ENCODE measurements at regions not wholly inside any gene's neighbourhood (a gene's known extent, or its start where the extent isn't known, plus 50 kb on each side); places are given as distances from the start of the nearest gene placed in this dataset.

DNA sequence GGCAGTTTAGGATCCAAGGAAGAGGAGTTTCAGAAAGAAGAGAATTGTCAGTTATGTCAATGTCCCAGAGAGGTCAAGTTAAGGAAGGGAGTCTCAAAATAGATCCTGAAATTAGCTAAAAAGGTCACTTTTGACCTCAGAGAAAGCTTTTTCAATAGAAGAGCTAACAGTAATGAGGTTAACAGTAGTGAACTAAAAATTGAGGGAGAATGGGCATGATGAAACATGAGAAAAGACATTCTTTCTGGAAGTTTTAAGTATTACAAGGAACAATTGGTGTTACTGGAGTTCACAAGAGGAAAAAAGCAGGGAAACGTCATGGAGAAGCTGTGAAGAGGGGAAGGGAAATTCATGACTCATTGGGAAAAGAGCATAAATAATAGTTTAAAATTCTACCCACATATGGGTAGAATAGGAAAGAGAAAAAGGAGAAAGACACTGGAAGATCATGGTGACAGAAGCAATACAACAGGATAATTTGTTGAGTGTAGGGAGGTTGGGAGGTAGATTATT lies 381.2 kb upstream of the FAR2 start:
- H3K4me3 ChIP-seq (ENCODE audit: low read depth, low read length) = no peak overlapping the region
- TF ChIP-seq, protein P1, sequence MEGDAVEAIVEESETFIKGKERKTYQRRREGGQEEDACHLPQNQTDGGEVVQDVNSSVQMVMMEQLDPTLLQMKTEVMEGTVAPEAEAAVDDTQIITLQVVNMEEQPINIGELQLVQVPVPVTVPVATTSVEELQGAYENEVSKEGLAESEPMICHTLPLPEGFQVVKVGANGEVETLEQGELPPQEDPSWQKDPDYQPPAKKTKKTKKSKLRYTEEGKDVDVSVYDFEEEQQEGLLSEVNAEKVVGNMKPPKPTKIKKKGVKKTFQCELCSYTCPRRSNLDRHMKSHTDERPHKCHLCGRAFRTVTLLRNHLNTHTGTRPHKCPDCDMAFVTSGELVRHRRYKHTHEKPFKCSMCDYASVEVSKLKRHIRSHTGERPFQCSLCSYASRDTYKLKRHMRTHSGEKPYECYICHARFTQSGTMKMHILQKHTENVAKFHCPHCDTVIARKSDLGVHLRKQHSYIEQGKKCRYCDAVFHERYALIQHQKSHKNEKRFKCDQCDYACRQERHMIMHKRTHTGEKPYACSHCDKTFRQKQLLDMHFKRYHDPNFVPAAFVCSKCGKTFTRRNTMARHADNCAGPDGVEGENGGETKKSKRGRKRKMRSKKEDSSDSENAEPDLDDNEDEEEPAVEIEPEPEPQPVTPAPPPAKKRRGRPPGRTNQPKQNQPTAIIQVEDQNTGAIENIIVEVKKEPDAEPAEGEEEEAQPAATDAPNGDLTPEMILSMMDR (conservative IDR thresholded peaks at IDR 0.05; ENCODE audit: low read depth, low read length) = no peak
- no peak for DNase-seq (ENCODE audit: low read depth)

DNA sequence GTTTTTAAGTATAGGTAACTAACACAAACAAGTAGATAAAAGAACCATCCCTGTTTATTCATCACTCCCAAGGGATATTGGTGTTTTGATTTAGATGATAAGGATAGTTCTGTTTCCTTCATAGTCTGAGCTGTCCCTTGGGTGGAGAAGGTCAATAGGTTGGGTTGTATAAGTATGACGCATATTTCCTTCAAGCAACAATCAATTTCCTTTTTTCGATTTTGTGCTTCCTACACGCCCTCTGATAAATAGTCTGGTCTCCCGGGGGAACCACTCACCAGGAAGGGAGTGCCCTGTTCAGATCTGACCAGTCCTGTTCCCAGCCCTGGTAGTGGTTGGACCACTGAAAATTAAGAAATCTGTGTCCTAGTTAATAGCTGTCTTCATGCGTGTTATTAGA lies 378.8 kb upstream of the FAR2 start:
- H3K4me3 ChIP-seq (ENCODE audit: low read depth, low read length) = no peak overlapping the region
- TF ChIP-seq, protein P1 (conservative IDR thresholded peaks at IDR 0.05; ENCODE audit: low read depth, low read length) = no peak
- no peak for DNase-seq (ENCODE audit: low read depth)

DNA sequence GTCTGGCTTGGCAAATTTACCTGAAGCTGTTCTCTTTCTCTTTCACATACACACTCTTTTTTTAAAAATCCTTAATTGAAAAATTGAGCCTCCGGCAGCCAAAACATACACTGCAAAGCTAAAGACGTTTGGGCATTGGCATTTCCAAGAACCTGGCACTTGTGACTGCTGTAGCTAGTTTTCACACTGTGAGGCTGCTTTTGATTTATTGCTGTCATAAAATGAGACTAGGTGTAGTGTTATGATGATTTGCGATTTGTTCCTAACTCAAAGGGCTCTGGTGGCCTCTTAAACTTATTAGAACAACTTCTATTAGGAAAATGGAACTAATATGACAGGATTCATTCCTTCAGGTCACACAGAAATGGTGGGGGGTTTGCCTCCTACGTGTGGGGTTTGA lies 377.1 kb upstream of the FAR2 start:
- no peak for DNase-seq (ENCODE audit: low read depth)
- TF ChIP-seq, protein P1 (conservative IDR thresholded peaks at IDR 0.05; ENCODE audit: low read depth, low read length) = no peak
- H3K4me3 ChIP-seq (ENCODE audit: low read depth, low read length) = no peak overlapping the region

DNA sequence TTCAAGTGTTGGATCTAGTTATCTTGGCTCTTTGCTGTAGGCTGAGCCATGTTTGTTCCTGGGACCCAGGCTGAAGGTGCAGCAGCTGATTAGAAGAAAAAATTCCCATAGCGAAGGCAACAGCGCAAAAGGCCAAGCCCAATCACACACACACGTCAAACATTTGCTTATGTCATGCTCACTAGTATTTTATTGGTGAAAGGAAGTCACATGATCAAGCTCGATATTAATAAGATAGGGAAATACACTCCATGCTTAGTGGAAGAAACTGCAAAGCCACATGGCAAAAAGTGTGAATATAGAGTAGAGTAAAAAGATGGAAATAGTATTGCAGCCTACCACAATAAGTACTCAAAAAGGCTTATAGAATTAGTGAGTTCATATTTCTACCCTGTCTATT lies 373.5 kb upstream of the FAR2 start:
- DNase-seq (ENCODE audit: low read depth) = no peak
- TF ChIP-seq, protein P1 (conservative IDR thresholded peaks at IDR 0.05; ENCODE audit: low read depth, low read length) = no peak
- H3K4me3 ChIP-seq (ENCODE audit: low read depth, low read length) = no peak overlapping the region

DNA sequence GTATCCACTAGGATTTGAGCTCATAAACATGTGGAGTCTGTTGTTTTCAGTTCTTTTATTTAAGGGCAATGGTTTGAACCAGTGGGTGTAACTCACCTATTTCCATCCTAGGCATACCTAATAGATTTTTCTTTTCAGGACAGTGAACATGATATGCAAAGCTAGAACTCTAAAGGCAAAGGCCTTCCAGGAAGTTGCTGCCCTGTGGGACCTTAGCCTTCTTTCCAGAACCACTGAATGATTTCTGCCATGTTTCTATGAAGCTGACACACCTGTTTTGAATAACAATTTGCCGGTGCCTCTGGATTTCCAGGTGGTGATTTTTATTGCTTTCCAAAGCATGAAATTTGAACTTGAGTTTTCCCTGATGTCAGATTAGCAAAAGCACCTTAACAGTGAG lies 372.9 kb upstream of the FAR2 start:
- TF ChIP-seq, protein P1 (conservative IDR thresholded peaks at IDR 0.05; ENCODE audit: low read depth, low read length) = no peak
- DNase-seq (ENCODE audit: low read depth) = no peak
- no peak overlapping the region for H3K4me3 ChIP-seq (ENCODE audit: low read depth, low read length)

DNA sequence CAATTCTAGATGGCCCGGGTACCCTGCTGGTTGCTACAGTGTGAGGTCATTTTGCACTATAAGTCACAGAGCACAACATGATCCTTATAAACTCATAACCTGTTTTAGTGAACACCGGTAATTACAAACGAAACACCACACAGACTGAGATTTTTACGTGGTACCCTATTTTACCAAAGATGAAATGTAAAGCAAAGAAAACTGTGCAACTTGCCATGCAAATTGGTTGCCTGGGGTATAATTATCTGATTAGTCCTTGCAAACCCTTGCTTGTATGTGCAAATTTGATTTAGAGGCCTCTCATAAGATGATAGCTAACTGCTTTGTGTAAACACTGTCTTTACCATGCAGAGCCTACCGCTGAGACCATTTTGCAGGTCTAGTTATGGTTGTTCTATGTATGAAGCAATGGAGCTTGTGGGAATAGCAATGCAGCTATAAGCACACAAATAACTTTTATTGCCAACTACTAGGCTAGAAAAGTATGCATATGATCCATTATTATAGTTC lies 372.1 kb upstream of the FAR2 start:
- DNase-seq (ENCODE audit: low read depth) = no peak
- H3K4me3 ChIP-seq (ENCODE audit: low read depth, low read length) = no peak overlapping the region
- TF ChIP-seq, protein P1 (conservative IDR thresholded peaks at IDR 0.05; ENCODE audit: low read depth, low read length) = no peak

DNA sequence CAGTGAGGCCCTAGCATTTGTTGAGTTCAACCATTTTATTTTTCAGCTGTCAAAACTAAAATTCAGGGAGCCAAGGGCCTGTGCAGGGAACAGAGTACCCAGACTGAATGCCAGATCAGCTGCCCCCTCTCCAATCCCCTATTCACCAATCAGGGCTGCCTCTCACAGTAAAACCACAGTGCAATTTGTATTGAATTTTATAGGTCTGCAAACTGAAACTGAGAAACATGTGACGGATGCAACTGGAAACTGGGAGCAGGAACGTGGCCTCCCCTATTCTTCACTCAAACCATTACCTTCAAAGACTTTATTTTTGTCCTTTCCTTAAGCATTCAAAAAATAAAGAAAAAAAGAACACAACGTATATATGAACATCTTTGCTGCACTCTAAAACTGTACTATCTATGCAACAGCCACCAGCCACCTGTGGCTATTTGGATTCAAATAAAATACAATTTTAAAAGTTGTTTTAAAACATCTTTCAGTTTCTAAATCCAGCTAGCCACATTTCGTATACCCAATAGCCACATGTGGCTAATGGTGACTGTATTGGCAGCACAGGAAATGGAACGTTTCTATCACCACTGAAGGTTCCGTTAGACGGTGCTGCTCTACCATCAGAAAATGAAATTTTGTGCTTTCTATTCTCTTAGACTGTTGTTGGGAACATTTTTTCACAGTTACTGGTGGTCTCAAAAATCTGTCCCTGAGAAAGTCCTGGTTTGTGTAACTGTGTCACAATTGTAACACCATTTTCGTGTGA lies 371.3 kb upstream of the FAR2 start:
- DNase-seq (ENCODE audit: low read depth) = no peak
- no peak overlapping the region for H3K4me3 ChIP-seq (ENCODE audit: low read depth, low read length)
- TF ChIP-seq, protein P1 (conservative IDR thresholded peaks at IDR 0.05; ENCODE audit: low read depth, low read length) = no peak

Data from epithelial cell of proximal tubule (primary cell).